ENCODE measurements at regions not wholly inside any gene's neighbourhood (a gene's known extent, or its start where the extent isn't known, plus 50 kb on each side); places are given as distances from the start of the nearest gene placed in this dataset.

DNA sequence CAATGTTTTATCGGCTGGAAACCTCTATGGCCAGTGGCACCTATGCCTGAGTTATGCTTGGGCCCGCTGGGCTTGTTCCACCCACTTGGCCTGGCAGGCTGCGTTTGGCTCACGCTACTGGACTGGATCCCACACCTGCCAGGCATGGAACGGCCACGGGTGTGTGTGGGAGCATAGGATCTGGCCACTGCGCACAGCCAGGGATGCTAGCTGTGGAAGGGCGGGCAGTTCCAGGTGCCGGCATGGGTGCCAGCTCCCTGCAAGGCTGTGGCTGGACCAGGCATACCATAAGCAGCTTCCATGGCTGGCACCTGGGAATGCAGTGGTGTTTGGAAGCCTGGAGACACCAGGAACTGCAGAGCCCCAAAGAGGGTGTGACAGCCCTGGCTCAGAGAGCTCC, 1063.9 kb upstream of the ACO1 start:
- H3K27me3 Mint-ChIP-seq (ENCODE audit: insufficient read depth, unreplicated experiment): no peaks in the 10 kb centered on the region
- DNase-seq: no peak
- Histone ChIP-seq H3K4me3 (ENCODE audit: low read depth, low read length) (no peak overlapping the region), H3K36me3 (ENCODE audit: control insufficient read depth, insufficient read depth, low read length) (no peaks in the 10 kb centered on the region), H3K27me3 (replicated peaks; ENCODE audit: control insufficient read depth, insufficient read depth, low read length) (no peaks in the 10 kb centered on the region), H3K9me3 (no peaks in the 10 kb centered on the region), H3K4me1 (no peaks in the 10 kb centered on the region)
- intact Hi-C loops (cut with micrococcal nuclease; ENCODE audit: unreplicated experiment): no loop called here
- no TSS peak for BruUV-seq (replicated peaks)
- H3K36me3 Mint-ChIP-seq (ENCODE audit: insufficient read depth, unreplicated experiment): no peaks in the 10 kb centered on the region
- H3K9me3 Mint-ChIP-seq (ENCODE audit: unreplicated experiment): no peaks in the 10 kb centered on the region
- H3K27ac Mint-ChIP-seq (ENCODE audit: unreplicated experiment): no peak overlapping the region
- TF ChIP-seq, protein P1, sequence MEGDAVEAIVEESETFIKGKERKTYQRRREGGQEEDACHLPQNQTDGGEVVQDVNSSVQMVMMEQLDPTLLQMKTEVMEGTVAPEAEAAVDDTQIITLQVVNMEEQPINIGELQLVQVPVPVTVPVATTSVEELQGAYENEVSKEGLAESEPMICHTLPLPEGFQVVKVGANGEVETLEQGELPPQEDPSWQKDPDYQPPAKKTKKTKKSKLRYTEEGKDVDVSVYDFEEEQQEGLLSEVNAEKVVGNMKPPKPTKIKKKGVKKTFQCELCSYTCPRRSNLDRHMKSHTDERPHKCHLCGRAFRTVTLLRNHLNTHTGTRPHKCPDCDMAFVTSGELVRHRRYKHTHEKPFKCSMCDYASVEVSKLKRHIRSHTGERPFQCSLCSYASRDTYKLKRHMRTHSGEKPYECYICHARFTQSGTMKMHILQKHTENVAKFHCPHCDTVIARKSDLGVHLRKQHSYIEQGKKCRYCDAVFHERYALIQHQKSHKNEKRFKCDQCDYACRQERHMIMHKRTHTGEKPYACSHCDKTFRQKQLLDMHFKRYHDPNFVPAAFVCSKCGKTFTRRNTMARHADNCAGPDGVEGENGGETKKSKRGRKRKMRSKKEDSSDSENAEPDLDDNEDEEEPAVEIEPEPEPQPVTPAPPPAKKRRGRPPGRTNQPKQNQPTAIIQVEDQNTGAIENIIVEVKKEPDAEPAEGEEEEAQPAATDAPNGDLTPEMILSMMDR (IDR thresholded peaks at IDR 0.05; ENCODE audit: insufficient read depth in 1 of 2, low read depth in 1 of 2, low read length in 1 of 2, severe bottlenecking in 1 of 2, unreplicated experiment in 1 of 2): no peak
- ChIA-PET POLR2A (no interaction called here), CTCF (no interaction called here)
- H3K4me1 Mint-ChIP-seq (ENCODE audit: low read depth, unreplicated experiment): no peaks in the 10 kb centered on the region
- no peak overlapping the region for H3K4me3 Mint-ChIP-seq (ENCODE audit: unreplicated experiment)

DNA sequence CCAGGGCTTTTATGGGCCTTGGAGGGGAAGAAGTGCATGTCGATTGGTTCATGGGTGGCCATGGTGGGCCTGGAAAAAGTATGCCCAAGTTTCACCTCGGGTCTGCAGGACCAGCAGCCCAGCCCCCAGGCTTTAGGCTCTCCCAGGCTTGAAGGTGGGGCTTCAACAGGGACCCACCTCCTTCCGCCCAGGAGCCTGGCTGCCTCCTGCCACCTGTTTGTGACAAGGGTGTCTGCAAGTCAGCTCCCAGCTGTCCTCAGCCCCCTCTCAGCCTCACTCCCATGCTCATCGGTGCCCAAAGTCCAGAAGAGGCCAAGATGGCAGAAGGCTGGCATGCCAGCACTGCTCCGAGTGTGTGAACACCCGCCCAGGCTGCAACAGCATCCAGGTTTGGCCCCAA, 1063.2 kb upstream of the ACO1 start:
- H3K27ac Mint-ChIP-seq (ENCODE audit: unreplicated experiment): no peak overlapping the region
- Histone ChIP-seq H3K27me3 (replicated peaks; ENCODE audit: control insufficient read depth, insufficient read depth, low read length) (no peaks in the 10 kb centered on the region), H3K4me3 (ENCODE audit: low read depth, low read length) (no peak overlapping the region), H3K4me1 (no peaks in the 10 kb centered on the region), H3K36me3 (ENCODE audit: control insufficient read depth, insufficient read depth, low read length) (no peaks in the 10 kb centered on the region), H3K9me3 (no peaks in the 10 kb centered on the region)
- no peak for DNase-seq
- no peaks in the 10 kb centered on the region for H3K9me3 Mint-ChIP-seq (ENCODE audit: unreplicated experiment)
- ChIA-PET POLR2A (no interaction called here), CTCF (no interaction called here)
- intact Hi-C loops (cut with micrococcal nuclease; ENCODE audit: unreplicated experiment): no loop called here
- no peaks in the 10 kb centered on the region for H3K4me1 Mint-ChIP-seq (ENCODE audit: low read depth, unreplicated experiment)
- H3K4me3 Mint-ChIP-seq (ENCODE audit: unreplicated experiment): no peak overlapping the region
- H3K27me3 Mint-ChIP-seq (ENCODE audit: insufficient read depth, unreplicated experiment): no peaks in the 10 kb centered on the region
- H3K36me3 Mint-ChIP-seq (ENCODE audit: insufficient read depth, unreplicated experiment): no peaks in the 10 kb centered on the region
- no TSS peak for BruUV-seq (replicated peaks)
- TF ChIP-seq, protein P1 (IDR thresholded peaks at IDR 0.05; ENCODE audit: insufficient read depth in 1 of 2, low read depth in 1 of 2, low read length in 1 of 2, severe bottlenecking in 1 of 2, unreplicated experiment in 1 of 2): no peak

DNA sequence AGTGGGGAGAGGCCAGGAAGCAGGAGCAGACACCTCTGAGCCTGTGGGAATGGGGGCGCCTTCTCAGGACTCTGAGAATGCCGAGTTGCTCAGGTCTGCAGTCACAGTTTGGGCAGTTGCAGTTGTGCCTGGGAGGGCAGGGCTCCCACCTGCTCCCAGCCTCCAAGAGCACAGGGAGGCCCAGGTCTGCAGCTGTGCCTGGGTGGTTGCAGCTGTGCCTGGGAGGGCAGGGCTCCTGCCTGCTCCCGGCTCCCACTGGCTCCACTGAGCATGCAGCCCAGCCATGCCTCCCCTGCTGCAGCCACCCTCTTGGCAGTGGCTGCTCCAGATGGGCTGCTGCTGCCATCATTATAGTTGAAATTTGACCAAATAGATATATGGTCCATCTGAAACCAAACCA, 1062.8 kb upstream of the ACO1 start:
- intact Hi-C loops (cut with micrococcal nuclease; ENCODE audit: unreplicated experiment): no loop called here
- POLR2A ChIA-PET: no interaction called here

More for the DNA sequence above, 1062.8 kb upstream of the ACO1 start:
- no peaks in the 10 kb centered on the region for H3K4me1 ChIP-seq
- no peak for DNase-seq
- Mint-ChIP-seq H3K4me1 (ENCODE audit: low read depth, unreplicated experiment) (no peaks in the 10 kb centered on the region), H3K4me3 (ENCODE audit: unreplicated experiment) (no peak overlapping the region), H3K36me3 (ENCODE audit: insufficient read depth, unreplicated experiment) (no peaks in the 10 kb centered on the region), H3K27me3 (ENCODE audit: insufficient read depth, unreplicated experiment) (peaks cover 2% of the 10 kb centered on the region), H3K27ac (ENCODE audit: unreplicated experiment) (no peak overlapping the region), H3K9me3 (ENCODE audit: unreplicated experiment) (no peaks in the 10 kb centered on the region)
- H3K9me3 ChIP-seq: no peaks in the 10 kb centered on the region
- BruUV-seq (replicated peaks): no TSS peak
- H3K36me3 ChIP-seq (ENCODE audit: control insufficient read depth, insufficient read depth, low read length): no peaks in the 10 kb centered on the region
- CTCF ChIA-PET: no interaction called here
- H3K27me3 ChIP-seq (replicated peaks; ENCODE audit: control insufficient read depth, insufficient read depth, low read length): no peaks in the 10 kb centered on the region
- TF ChIP-seq, protein P1 (IDR thresholded peaks at IDR 0.05; ENCODE audit: insufficient read depth in 1 of 2, low read depth in 1 of 2, low read length in 1 of 2, severe bottlenecking in 1 of 2, unreplicated experiment in 1 of 2): no peak
- no peak overlapping the region for H3K4me3 ChIP-seq (ENCODE audit: low read depth, low read length)
